GM04503 (cell line): ENCODE measurements at regions not wholly inside any gene's neighbourhood (a gene's known extent, or its start where the extent isn't known, plus 50 kb on each side); places are given as distances from the start of the nearest gene placed in this dataset.
"Not testable (repeated sequence)": the region's sequence is repeated elsewhere in the genome, so short reads cannot be mapped to it uniquely, and the experiment has no call there.

Experiments used
- DNase-seq: peaks from one replicate; pipeline ENCODE4 v3.0.0-alpha.2; 2012; ENCODE audit warnings: low read depth

DNA sequence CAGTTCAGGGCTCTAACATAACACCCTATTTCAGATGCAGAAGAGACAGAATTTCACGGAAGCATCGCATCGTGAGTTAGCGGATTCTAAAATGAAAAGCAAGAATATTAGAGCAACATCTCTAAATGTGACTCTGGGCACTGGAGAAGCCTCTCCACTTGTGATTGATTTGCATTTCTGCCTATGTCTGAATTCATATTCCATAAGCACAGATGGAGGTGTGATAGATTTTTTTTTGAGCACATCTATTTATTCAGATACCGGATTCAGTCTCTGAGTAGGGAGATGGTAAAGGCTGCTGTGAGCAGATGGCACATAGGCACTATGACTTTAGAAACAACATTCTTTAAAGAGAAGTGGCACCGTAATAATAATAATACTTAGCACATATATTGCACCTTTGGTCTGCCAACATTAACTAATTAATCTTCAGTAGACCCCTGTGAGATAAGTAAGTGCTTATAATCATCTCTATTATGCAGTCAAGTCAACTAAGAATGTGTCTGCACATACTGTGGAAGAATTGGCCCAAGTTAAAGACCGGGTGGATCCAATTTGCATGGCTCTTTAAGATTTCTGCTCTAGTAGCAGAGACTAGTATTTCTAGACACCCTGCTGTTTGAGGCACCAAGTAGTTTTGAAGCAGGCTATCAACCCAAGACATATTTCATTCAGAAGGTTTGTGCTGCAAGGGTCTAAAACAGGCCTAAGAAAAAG is 685.0 kb downstream of the CETN3 start:
- DNase-seq: no peak

- no peak for DNase-seq
These were observed 685.6 kb downstream of the CETN3 start for GRCh38 chr5:89723907-89724306.

DNA sequence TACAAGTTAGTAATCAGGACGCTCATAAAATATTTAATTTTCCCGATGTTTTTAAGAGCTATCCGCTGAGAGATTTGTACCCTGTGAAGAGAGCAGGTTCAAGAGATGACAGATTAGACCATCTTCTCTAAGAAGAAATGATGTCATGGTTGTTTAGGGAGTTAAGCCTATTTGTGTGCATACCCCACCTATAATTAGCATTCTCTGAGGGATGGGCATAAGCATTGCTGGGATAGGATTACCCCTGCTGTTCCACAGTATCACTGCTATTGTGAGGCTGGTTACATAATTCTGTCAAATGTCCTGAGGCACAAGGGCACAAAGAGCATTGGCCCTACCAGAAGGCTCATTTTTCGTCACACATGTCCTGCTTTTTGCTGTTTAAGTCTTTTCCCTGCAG is 687.0 kb downstream of the CETN3 start:
- no peak for DNase-seq

DNA sequence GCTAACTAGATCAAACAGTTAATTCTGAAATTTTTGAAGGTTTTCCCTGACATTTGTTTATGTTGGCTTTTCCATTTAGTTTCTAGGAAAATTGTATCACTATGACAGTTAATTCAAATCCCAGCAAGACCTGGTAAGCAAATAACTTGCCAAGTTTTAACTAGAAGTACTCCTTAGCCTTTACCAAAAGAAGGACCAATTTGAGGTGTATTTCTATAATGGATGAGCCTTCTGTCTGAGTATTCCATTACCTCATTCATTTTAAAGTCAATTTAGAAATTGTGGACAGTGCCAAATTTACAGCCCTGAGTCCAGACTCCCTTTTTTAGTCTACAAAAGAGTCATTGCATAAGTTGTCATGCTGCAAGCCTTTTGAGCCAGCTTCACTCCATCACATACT is 687.6 kb downstream of the CETN3 start:
- DNase-seq: no peak

- DNase-seq: no peak
These were observed 688.2 kb downstream of the CETN3 start for GRCh38 chr5:89721353-89721752.

DNA sequence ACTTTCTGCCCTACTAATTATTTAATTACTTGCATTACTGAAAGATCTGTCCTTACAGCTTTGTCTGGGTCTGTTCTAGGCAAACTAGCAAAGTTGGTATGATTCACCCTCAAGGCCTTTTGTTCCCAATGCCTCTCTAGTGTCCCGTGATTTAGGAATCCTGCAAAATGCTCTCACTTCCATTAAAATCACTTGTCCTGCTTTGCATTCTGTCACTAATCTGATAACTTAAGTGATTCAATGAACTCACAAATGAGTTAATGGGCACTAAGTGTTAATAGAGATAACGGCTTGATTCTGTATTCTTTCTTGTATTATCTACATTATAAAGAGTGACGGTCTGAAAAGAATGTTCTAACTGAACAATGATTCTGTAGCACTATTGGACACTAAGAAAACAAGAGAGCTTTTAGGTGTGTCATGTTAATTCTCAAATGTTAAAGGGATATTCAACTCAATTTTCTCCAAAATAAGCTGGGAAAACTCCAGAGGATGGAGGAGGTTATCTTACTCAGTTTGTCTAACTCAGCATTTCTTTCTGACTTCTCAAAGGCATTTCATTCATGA is 697.3 kb downstream of the CETN3 start:
- DNase-seq: no peak

- DNase-seq: no peak
These were observed 698.0 kb downstream of the CETN3 start for GRCh38 chr5:89711526-89711925.

- no peak for DNase-seq
These were observed 699.5 kb downstream of the CETN3 start for GRCh38 chr5:89710006-89710405.

DNA sequence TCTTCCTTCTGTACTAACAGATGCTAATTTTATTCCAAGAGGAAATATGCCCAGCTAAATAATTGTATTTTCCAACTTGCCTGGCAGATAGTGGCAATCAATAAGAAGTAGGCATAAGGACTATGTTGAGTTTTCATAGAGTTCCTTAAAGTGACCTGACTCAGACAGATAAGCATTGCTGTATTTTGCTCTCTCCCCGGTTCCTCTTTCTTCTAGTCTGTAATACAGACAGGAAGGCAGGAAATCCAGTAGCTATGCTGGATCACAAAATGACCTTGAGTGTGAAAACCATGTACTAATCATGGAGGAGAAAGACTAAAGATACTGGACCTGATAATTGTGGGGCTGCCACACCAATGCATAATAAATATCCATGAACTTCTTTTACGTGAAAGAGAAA is 701.7 kb downstream of the CETN3 start:
- DNase-seq: no peak

DNA sequence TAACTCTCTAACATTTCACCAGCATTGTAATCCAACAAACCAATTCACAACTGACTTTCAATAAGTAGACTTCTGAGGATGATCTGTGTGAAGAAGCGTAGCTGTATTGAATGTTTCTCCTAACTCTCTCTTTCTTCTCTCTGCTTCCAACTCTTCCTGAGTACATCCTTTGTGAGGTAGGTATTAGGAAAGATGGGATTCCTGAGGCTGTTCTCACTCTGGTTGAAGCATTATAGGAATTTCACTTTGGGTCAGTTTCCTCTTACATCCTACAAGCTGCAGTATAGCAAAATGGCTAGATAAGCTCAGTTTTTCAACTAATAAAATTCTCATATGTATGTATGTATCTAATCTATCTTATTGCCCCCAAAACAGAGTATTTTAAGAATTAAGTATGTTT is 702.8 kb downstream of the CETN3 start:
- no peak for DNase-seq

DNA sequence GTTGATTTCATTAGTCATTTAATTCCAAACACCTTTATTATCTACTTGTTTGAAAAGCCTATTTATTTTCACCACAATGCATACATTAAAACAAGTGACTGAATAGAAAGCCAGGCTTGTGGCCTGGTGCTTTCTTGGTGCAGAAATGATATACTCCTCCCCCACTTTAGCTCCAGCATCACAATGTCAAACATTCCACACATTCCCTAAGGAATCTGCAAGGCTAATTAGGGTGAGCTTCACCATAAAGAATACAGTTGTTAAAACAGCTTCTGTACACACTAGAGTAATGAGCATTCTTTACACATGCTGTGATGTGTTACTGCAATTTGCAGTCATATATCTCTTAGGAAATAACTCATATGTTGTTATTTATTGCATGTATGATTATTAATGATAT is 705.7 kb downstream of the CETN3 start:
- peak; percentile 19 for DNase-seq

DNA sequence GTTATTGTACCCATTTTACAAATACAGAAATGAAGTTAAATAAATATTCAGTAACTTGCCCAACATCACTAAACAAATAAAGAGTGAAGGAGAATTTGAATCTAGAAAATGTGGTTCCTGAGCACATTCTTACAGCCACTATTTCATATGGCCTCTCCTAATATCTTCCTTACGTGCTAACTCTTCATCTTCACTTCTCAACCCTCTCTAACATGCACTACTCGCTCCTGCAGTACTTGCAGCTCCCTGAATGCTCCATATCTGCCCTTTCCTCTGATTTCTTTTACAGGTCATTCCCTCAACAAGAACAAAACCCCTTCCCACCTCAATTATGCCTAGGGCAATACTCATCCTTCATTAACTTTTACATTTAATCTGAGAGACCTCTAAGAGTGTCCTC is 711.5 kb downstream of the CETN3 start:
- DNase-seq: no peak

- no peak for DNase-seq
These were observed 712.0 kb downstream of the CETN3 start for GRCh38 chr5:89697581-89697980.

- no peak for DNase-seq
These were observed 714.2 kb downstream of the CETN3 start for GRCh38 chr5:89695371-89695770.

DNA sequence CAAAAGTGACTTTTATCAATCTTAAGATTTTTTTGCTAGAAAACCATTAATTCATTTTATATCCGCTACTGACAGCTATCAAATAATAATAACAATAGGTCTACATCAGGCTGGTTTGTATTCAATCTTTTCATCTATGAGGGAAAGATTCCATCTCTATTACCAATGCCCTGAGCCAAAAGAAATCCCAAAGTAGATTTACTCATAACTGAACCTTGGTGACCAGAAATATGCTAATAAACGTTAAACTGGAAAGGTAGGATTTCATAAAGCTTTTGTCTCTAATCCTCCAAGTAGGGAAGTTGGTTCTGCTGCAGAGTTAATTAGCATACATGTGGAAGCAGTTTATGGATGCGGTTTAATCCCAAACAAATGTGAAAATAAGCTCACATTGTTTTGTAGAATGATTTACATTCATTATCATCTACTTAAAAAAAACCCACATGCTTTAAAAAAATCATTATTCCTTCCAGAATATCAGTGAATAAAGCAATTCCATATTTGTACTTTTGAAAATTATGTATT is 715.5 kb downstream of the CETN3 start:
- DNase-seq: no peak

DNA sequence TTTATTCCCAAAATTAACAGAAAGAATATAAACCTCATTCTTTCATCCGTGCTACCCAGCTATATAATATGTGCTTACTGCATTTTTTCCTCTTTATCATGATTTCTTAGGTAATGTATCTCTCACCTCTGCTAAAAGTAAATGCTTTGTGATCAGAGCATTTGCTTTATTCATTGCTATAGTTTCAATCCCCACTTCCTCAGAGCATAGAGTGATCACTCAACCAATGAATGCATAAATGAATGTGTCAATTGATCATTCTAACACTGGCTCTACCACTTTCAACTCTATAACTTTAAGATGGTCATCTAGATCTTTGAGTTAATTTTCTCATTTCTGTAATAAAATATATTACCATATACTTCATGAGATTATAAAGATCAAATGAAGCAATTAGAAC is 719.2 kb downstream of the CETN3 start:
- DNase-seq: no peak

- no peak for DNase-seq
These were observed 723.3 kb downstream of the CETN3 start for GRCh38 chr5:89686081-89686765.

GRCh38 chr5:89676634-89677033 is 732.9 kb downstream of the CETN3 start:
- no peak for DNase-seq

- no peak for DNase-seq
These were observed 736.5 kb downstream of the CETN3 start for GRCh38 chr5:89673019-89673418.

GRCh38 chr5:89668821-89669220 is 740.7 kb downstream of the CETN3 start:
- no peak for DNase-seq

- DNase-seq: no peak
These were observed 747.1 kb downstream of the CETN3 start for GRCh38 chr5:89662499-89662898.

DNA sequence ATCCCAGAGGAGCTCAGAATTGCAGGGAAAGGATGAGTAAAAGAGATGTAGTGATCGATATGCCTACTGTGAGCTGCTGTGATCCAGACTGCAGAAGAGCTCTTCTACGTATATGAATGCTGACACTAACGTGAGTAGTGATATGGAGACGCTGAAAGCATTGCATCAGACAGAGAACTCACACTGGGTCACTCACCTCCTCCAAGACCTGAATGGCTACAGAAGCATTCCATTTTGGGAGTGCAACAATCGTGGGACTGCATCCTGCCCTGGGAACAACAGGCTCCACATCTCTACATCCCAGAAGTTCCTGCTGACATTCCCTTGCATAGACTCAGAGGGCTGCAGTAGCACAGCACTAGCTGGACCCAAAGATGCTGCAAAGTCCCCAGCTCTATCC is 755.9 kb upstream of the MEF2C start:
- DNase-seq: no peak

GRCh38 chr5:89634176-89634575 is 751.2 kb upstream of the MEF2C start:
- DNase-seq: not testable (repeated sequence)
